HCT116 (cell line): ENCODE measurements at regions not wholly inside any gene's neighbourhood (a gene's known extent, or its start where the extent isn't known, plus 50 kb on each side); places are given as distances from the start of the nearest gene placed in this dataset.

Source experiments
- ATAC-seq: fragments of 200-7000 bp; cut with Tn5 transposase; 2 replicates; pipeline ENCODE4 v1.9.1; 2020; ENCODE audit warnings: mild to moderate bottlenecking, moderate library complexity
- BruUV-seq: library from RNA; stranded (reverse); fragments of 400-500 nt; replicated peaks from 2 replicates; lab custom pipeline; 2021; lab: Mats Ljungman, UMichigan
- CTCF ChIA-PET: fragments of 300-600 bp; sonication (Branson Sonifier 250); formaldehyde crosslinking; loops from one replicate; lab custom pipeline; 2021; ENCODE audit warnings: antibody characterized with exemption; lab: Charles Lee
- POLR2A ChIA-PET: fragments of 300-600, 350-600 bp; sonication (Branson Sonifier 250); formaldehyde crosslinking; loops from one replicate; lab custom pipeline; 2021; ENCODE audit warnings: antibody characterized with exemption; lab: Charles Lee
- RAD21 ChIA-PET, 2 experiments: fragments of 300-600 bp; sonication (Branson Sonifier 250); formaldehyde crosslinking; loops; one replicate each; lab custom pipeline; 2023; ENCODE audit warnings: low total read pairs in 2 of 2; ENCODE audit not compliant: uncharacterized antibody in 2 of 2, unreplicated experiment in 2 of 2, low non-redundant PET in 1 of 2; lab: Charles Lee
- DNase-seq: peaks from one replicate; pipeline ENCODE4 v3.0.0-alpha.2; 2010; ENCODE audit warnings: low read depth, low spot score
- H2AFZ ChIP-seq: fragments of 200-600 bp; shearing (Covaris generic), sonication (generic); 2 replicates; pipeline ENCODE4 v1.6.1; 2017; ENCODE audit warnings: low read depth, mixed run types, mixed read lengths, antibody characterized with exemption, low read length; ENCODE audit not compliant: poor library complexity, severe bottlenecking
- H3K27ac ChIP-seq: 2 replicates; pipeline ENCODE4 v1.5.1; 2012; ENCODE audit warnings: low read depth, low read length
- H3K27me3 ChIP-seq: fragments of 200-600 bp; sonication (generic); 2 replicates; pipeline ENCODE4 v1.6.1; 2016; ENCODE audit warnings: mixed run types, low read length, mixed read lengths; ENCODE audit not compliant: insufficient read depth
- H3K36me3 ChIP-seq, 2 experiments: fragments of 200-500 bp in 1 of 2; fragments of 200-600 bp in 1 of 2; sonication (Bioruptor generic) in 1 of 2; sonication (generic) in 1 of 2; 2 replicates each; pipeline versions ENCODE4 v1.5.1 to v1.6.1; 2014 to 2016; ENCODE audit warnings: low read length in 2 of 2, inconsistent platforms in 1 of 2, mixed read lengths in 1 of 2, mixed run types in 1 of 2; ENCODE audit not compliant: insufficient read depth in 2 of 2, control insufficient read depth in 1 of 2
- H3K4me1 ChIP-seq, 2 experiments: fragments of 200-600 bp in 1 of 2; sonication (generic) in 1 of 2; 2 replicates each; pipeline versions ENCODE4 v1.5.1 to v1.6.1; 2012 to 2017; ENCODE audit warnings: low read length in 2 of 2, inconsistent platforms in 1 of 2, mild to moderate bottlenecking in 1 of 2, mixed read lengths in 1 of 2, mixed run types in 1 of 2, moderate library complexity in 1 of 2; ENCODE audit not compliant: insufficient read depth in 2 of 2, control insufficient read depth in 1 of 2
- H3K4me2 ChIP-seq: fragments of 200-600 bp; sonication (generic); 2 replicates; pipeline ENCODE4 v1.6.1; 2017; ENCODE audit warnings: mixed run types, low read length, mixed read lengths
- H3K4me3 ChIP-seq, 2 experiments: fragments of 200-600 bp in 1 of 2; sonication (generic) in 1 of 2; replicated peaks in 1 of 2; 2 replicates each; pipeline ENCODE4 v1.5.1; 2011 to 2016; ENCODE audit warnings: low read length in 2 of 2, control low read depth in 1 of 2, low read depth in 1 of 2, mild to moderate bottlenecking in 1 of 2, mixed read lengths in 1 of 2, mixed run types in 1 of 2
- H3K79me2 ChIP-seq: fragments of 200-600 bp; sonication (generic); 2 replicates; pipeline ENCODE4 v1.6.1; 2017; ENCODE audit warnings: mild to moderate bottlenecking, mixed run types, low read length, moderate library complexity, mixed read lengths; ENCODE audit not compliant: insufficient read depth
- H3K9ac ChIP-seq: fragments of 200-600 bp; sonication (generic); 2 replicates; pipeline ENCODE4 v1.6.1; 2016; ENCODE audit warnings: low read length, mixed read lengths
- H3K9me2 ChIP-seq: fragments of 200-600 bp; sonication (generic), shearing (Covaris generic); 2 replicates; pipeline ENCODE4 v1.6.1; 2017; ENCODE audit warnings: mixed run types, mild to moderate bottlenecking, moderate library complexity; ENCODE audit not compliant: insufficient read depth
- H3K9me3 ChIP-seq, 2 experiments: fragments of 200-500 bp in 1 of 2; fragments of 200-600 bp in 1 of 2; sonication (Bioruptor generic) in 1 of 2; sonication (generic) in 1 of 2; 2 replicates each; pipeline ENCODE4 v1.6.1; 2014 to 2017; ENCODE audit warnings: low read length in 2 of 2, mixed read lengths in 2 of 2, inconsistent platforms in 1 of 2, low read depth in 1 of 2, mild to moderate bottlenecking in 1 of 2, mixed run types in 1 of 2, moderate library complexity in 1 of 2; ENCODE audit not compliant: control insufficient read depth in 1 of 2, insufficient read depth in 1 of 2
- H4K20me1 ChIP-seq: fragments of 200-600 bp; sonication (generic), shearing (Covaris generic); 2 replicates; pipeline ENCODE4 v1.6.1; 2017; ENCODE audit warnings: mixed run types, mild to moderate bottlenecking, moderate library complexity; ENCODE audit not compliant: insufficient read depth
- ATF3 ChIP-seq: IDR thresholded peaks from 2 replicates; pipeline ENCODE4 v1.6.1; 2012
- CBX3 ChIP-seq: IDR thresholded peaks from 2 replicates; pipeline ENCODE4 v1.6.1; 2012; ENCODE audit warnings: low read depth
- CEBPB ChIP-seq: IDR thresholded peaks from 2 replicates; pipeline ENCODE4 v1.6.1; 2012; ENCODE audit warnings: low read depth
- EGR1 ChIP-seq: IDR thresholded peaks from 2 replicates; pipeline ENCODE4 v1.6.1; 2012; ENCODE audit warnings: low read depth
- ELF1 ChIP-seq: IDR thresholded peaks from 2 replicates; pipeline ENCODE4 v1.6.1; 2012; ENCODE audit warnings: low read depth, borderline replicate concordance
- EZH2 ChIP-seq: fragments of 200-600 bp; sonication (generic); IDR thresholded peaks from 2 replicates; pipeline ENCODE4 v1.6.1; 2017; ENCODE audit warnings: antibody characterized with exemption, mixed run types
- EZH2phosphoT487 ChIP-seq: fragments of 200-600 bp; IDR thresholded peaks from 2 replicates; pipeline ENCODE4 v1.6.1; 2018; ENCODE audit warnings: antibody characterized with exemption, borderline replicate concordance
- JUND ChIP-seq: IDR thresholded peaks from 2 replicates; pipeline ENCODE4 v1.6.1; 2012
- MAX ChIP-seq: IDR thresholded peaks from 2 replicates; pipeline ENCODE4 v1.6.1; 2012
- POLR2A ChIP-seq: IDR thresholded peaks from 2 replicates; pipeline ENCODE4 v1.7.0; 2011; ENCODE audit warnings: borderline replicate concordance; ENCODE audit not compliant: insufficient read depth, insufficient read length; ENCODE audit errors: extremely low read depth
- POLR2AphosphoS5 ChIP-seq: IDR thresholded peaks from 2 replicates; pipeline ENCODE4 v1.6.1; 2011; ENCODE audit warnings: mild to moderate bottlenecking, low read depth, low read length, moderate library complexity
- RAD21 ChIP-seq: IDR thresholded peaks from 2 replicates; pipeline ENCODE4 v1.6.1; 2012; ENCODE audit warnings: low read depth, mild to moderate bottlenecking
- REST ChIP-seq: IDR thresholded peaks from 2 replicates; pipeline ENCODE4 v1.6.1; 2012; ENCODE audit warnings: low read depth
- SIN3A ChIP-seq: IDR thresholded peaks from 2 replicates; pipeline ENCODE4 v1.6.1; 2012; ENCODE audit warnings: low read depth
- SP1 ChIP-seq: IDR thresholded peaks from 2 replicates; pipeline ENCODE4 v1.6.1; 2012; ENCODE audit warnings: low read depth
- SRF ChIP-seq: IDR thresholded peaks from 2 replicates; pipeline ENCODE4 v1.6.1; 2012; ENCODE audit warnings: low read depth
- YY1 ChIP-seq: IDR thresholded peaks from 2 replicates; pipeline ENCODE4 v1.6.1; 2011; ENCODE audit warnings: low read length, low read depth, moderate library complexity, mild to moderate bottlenecking; ENCODE audit not compliant: insufficient replicate concordance; ENCODE audit errors: extremely low read depth
- ZBTB33 ChIP-seq: IDR thresholded peaks from 2 replicates; pipeline ENCODE4 v1.6.1; 2011; ENCODE audit warnings: mild to moderate bottlenecking, low read length, moderate library complexity; ENCODE audit not compliant: insufficient replicate concordance; ENCODE audit errors: extremely low read depth
- ZNF274 ChIP-seq: fragments of 200-500 bp; sonication (Bioruptor generic); IDR thresholded peaks from 2 replicates; pipeline ENCODE4 v1.6.1; 2014; ENCODE audit warnings: mild to moderate bottlenecking, low read depth, low read length, inconsistent platforms
- intact Hi-C: fragments of 100-400 bp; cut with micrococcal nuclease; formaldehyde crosslinking; loops from 2 replicates; pipeline ENCODE4 v1.10.0; 2022

- TF ChIP-seq POLR2A: no peak
- no peak for TF ChIP-seq MAX
- TF ChIP-seq ZBTB33: no peak
- no peak for TF ChIP-seq JUND
- no peak for TF ChIP-seq RAD21
- no peak for TF ChIP-seq SRF
- TF ChIP-seq CBX3: no peak
- no peak for TF ChIP-seq POLR2AphosphoS5
- no peak for TF ChIP-seq ZNF274
- no peak for TF ChIP-seq CEBPB
- no peak for TF ChIP-seq REST
- no peak for TF ChIP-seq SIN3A
- TF ChIP-seq ELF1: no peak
- TF ChIP-seq ATF3: no peak
- no peak for TF ChIP-seq SP1
- no peak for TF ChIP-seq EZH2
- no peak for TF ChIP-seq EZH2phosphoT487
- no peak for TF ChIP-seq YY1
- no peak for TF ChIP-seq EGR1
- POLR2A ChIA-PET: no interaction called here
- no peaks in the 10 kb centered on the region for H3K4me1 ChIP-seq
- no peak overlapping the region for H3K27ac ChIP-seq
- no peak overlapping the region for H3K9ac ChIP-seq
- H3K9me3 ChIP-seq: peaks cover 0 to 5% of the 10 kb centered on the region in 2 experiments; a peak in 3 of 4 replicates
- no peaks in the 10 kb centered on the region for H3K79me2 ChIP-seq
- H3K36me3 ChIP-seq: no peaks in the 10 kb centered on the region
- no peak overlapping the region for H3K4me2 ChIP-seq
- ATAC-seq (no peak), DNase-seq (no peak)
- RAD21 ChIA-PET: no interaction called here
- no peaks in the 10 kb centered on the region for H3K27me3 ChIP-seq
- H3K9me2 ChIP-seq: no peaks in the 10 kb centered on the region
- no peaks in the 10 kb centered on the region for H4K20me1 ChIP-seq
- BruUV-seq: no TSS peak
- CTCF ChIA-PET: no interaction called here
- H3K4me3 ChIP-seq: no peak overlapping the region
- no peak overlapping the region for H2AFZ ChIP-seq
- intact Hi-C loops: no loop called here
Observed at GRCh38 chr3:81245043-81245442, 516.4 kb downstream of the GBE1 start.
